Activated CD4-positive, alpha-beta T cell treated with anti-CD3 and anti-CD28 coated beads, Interleukin-2, amount 50 U/mL, for 4 hours (primary cell): ENCODE measurements at regions not wholly inside any gene's neighbourhood (a gene's known extent, or its start where the extent isn't known, plus 50 kb on each side); places are given as distances from the start of the nearest gene placed in this dataset.

Source experiments
- DNase-seq, 2 experiments: peaks; one replicate each; pipeline ENCODE4 v3.0.0-alpha.2; 2020

DNA sequence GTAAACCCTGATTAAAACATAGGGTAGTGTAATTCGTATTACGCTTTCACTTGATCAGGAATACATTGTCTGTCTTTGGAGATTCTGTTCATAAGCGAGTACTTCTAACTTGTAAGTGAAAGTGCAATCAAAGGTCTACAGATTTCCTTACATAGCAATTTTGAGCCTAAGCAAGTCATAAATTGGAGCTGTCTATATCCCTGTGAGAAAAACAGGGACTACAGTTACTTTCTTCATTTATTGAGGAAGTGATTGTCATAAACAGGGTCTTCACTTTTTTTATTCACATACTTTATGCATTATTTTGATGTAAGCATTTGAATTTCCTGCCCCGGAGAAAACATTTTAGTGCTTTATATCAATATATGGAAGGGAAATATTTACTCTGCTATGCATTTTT, 670.4 kb downstream of the CBLN2 start:
- no peak for DNase-seq

DNA sequence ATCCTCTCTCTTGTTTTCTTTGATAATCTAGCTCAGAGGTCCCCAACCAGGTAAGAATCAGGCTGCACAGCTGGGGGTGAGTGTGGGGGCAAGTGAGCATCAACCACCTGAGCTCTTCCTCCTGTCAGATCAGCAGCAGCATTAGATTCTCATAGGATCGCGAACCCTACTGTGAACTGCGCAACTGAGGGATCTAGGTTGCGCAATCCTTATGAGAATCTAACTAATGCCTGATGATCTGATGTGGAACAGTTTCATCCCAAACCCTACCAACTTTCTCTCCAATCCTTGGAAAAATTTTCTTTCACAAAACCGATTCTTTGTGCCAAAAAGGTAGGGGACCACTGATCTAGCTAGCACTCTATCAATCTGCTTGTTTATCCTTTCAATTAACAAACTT, 678.3 kb downstream of the CBLN2 start:
- DNase-seq: no peak

DNA sequence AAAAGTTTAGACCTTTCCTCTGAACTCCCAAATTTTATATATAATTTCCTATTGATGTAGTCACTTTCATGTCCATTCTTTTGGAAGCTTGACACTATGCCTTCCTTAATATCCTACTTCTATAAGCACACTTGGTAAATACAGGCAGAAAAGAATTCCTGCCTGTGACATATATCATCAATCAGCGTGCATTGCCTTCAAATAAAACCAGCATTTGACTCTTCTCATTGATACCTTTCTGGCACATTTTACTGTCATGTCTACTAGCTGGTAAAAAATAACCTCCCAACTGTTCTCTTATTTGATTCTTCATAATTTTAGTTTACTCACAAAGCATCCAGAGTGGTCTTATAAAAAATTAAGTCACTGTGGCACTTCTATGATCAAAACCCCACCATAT, 693.5 kb downstream of the CBLN2 start:
- no peak for DNase-seq

DNA sequence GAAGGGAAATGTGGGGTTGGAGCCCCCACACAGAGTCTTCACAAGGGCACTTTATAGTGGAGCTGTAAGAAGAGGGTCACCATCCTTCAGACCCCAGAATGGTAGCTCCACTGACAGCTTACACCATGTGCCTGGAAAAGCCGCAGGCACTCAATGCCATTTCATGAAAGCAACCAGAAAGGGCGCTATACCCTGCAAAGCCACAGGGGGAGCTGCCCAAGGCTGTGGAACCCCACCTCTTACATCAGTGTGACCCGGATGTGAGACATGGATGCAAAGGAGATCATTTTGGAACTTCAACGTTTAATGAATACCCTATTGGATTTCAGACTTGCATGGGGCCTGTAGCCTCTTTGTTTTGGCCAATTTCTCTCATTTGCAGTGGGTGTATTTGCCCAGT, 694.7 kb downstream of the CBLN2 start:
- no peak for DNase-seq

DNA sequence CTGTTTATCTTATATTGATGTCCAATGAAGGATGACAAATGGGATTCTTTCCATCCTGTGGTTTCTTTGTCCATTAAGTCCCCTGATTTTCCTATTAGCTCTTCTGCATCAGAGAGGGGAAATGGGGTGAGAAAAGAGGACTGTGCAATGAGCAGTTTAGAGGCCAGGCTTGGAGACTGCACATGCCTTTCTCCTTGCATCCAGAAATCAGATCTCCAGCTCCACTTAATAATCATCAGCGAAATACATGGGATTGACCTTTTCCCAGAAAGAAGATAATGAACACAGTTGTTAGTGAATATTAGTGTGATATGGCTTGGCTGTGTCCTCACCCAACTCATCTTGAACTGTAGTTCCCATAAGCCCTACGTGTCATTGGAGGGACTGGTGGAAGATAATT, 697.4 kb downstream of the CBLN2 start:
- no peak for DNase-seq

DNA sequence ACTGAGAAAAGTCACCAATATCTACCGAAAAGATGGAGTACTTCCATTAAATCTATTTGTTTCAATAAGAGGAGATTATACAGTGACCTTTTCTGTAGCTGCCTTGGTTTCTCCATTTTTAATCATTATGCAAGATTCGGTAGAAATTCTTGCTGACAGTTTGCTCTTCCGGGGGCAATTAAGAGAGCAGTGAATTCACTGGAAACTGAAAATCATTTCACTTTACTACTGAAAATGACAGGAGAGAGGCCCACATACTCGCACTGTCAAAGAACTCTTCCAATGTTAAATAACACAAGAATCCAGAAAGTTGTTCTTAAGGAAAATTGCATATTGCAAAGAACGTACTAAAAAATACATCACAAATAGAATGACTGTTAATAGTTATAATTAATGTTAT, 699.3 kb downstream of the CBLN2 start:
- no peak for DNase-seq

DNA sequence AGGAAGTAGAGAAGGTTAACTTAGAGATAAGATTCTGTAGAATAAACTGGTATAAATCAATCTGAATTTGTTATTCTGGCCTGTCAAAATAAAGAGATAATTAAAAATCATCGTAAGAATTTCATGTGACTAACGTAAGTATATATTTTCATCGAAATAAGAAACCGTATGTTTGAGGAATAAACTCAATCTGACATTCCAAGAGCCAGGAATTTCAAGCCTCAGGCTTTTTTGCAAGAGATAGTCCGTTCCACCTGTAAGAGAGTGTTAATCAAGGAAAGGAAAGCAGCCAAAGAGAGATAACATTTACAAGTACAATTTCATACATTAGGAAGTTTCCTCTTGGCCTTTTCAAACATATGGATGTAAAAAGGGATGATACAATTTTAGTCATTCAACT, 701.5 kb downstream of the CBLN2 start:
- no peak for DNase-seq

DNA sequence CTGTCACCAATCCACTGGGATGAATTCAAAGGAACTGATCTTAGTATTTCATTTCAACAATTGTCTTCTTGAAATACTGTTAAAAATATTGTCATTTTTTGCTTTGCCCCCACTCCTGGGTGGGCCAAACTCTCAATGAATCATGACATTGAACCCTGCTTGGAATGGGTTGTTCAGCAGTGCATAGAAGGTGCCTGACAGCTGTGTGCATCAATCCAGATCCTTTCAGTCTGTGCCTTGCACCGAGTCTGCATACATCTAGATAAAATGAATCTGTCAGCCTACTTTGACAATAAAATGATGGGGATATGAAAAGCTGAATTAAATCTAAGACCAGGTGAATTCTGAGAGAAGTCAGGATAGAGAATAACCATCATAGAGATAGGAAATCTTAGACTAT, 706.6 kb downstream of the CBLN2 start:
- DNase-seq: no peak

DNA sequence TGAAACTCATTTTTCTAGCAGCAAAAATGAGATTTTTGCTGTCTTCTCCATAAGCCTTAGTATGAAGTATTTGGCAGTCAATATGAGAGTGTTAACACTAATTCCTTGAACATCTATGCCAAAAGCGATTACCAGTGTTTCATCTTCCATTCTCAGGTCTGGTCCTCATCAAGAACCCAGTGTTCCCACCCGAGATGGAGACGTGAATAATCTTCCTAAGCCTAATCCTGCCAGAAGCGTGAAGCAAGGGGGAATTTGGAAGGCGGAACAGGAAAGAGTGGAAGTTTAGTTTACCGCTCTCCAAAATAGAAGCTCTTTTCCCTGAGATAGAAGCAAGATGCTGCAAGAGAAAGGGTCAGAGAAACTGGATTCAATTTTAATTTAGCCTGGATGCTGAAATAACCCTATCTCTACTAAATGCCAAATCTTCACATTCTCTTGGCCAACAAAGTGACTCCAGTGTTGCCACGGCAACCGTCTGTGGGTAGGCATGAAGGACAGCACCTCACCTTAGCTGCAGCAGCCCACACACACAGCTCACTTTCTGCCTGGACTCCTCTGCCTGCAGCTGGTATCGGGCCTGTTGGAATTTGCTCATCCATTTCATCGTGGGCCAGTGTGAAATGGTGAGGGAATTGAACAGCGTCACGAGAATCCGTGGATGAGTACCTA, 711.1 kb downstream of the CBLN2 start:
- no peak for DNase-seq

DNA sequence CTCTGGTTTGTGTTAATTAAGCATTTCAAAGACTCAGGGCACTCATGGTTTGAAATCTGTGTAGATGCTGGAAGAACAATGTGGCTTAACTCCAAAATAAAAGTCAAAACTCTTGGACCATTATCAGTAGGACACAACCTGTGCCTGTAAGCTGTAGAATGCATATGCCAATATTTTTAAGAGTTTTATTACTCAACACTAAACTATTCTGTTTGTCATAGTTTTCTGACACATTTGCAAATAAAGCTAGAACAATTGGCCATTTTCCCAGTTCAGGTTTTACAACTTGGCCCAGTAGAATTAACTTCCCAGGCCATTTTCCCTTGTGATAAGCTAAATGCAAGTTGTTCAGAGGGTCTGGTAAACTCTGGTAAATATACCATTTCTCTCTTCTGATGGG, 713.1 kb downstream of the CBLN2 start:
- DNase-seq: no peak

DNA sequence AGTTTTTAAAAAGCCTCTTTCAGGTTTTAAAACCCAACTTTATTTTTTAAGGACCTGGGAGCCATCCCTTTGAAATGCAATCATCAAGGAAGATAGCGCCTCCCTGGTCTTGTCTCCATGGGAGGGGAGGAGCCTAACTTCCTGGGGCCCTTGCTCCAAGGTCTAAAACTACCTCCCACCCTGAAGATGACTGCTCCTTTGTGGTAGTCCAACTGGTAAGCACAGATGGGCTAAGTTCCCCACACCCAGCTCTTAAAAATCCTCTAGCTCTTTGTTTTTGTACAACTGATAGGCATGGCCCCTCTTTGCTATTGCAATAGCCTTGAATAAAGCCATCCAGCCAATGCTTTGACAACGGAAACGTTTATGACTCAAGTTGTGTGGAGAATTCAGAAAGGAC, 716.8 kb downstream of the CBLN2 start:
- DNase-seq: no peak

DNA sequence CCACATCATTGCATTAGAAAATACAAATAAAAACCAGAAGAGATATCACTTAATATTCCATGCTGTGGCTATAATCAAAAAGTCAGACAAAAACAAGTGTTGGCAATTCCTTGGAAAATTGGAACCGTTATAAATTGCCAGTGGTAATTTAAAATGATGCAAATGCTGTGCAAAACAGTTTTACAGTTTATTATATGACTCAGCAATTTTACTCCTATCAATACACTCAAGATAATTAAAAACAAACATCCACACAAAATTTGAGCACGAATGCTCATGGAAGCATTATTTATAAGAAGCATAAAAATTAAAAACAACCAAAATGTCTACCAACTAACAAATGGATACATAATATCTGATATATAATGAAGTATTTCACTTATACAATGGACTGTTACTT, 728.8 kb downstream of the CBLN2 start:
- DNase-seq: no peak

DNA sequence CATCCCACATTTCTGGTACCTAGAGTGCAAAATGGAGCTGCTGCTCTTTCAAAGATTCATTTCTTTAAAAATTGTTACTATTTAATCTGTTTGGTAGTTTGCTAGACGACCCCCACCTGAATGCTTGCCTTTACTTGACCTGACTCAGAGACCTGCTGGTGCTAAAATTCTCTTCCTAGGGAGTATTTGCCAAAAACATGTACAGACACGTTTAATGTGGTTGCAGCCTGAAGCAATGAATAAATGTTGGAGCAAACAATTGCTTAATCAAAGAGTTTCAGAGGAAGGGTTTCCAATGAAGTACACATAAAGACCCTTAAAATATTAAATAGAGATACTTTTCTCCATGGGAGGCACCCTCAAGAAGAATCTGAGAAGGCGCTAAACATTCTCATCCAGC, 734.4 kb downstream of the CBLN2 start:
- DNase-seq: no peak

DNA sequence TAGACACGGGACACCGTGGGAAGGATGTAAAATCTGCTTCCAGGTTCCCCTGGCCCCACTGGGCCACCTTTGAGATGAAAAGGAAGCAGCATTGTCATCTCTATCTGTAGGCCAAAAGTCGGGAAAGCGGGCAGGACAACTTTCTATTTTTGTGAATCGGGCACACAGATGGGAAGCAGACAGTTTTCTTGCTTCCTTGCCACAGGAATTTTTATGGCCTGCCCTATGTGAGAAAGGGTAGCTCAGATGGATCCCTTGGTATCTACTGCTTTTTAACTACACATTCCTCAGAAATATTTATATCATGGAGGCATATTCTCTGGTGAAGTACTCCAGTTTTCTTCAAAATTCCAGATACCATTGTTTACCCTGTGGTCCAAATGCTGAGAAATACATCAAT, 735.5 kb downstream of the CBLN2 start:
- DNase-seq: no peak

DNA sequence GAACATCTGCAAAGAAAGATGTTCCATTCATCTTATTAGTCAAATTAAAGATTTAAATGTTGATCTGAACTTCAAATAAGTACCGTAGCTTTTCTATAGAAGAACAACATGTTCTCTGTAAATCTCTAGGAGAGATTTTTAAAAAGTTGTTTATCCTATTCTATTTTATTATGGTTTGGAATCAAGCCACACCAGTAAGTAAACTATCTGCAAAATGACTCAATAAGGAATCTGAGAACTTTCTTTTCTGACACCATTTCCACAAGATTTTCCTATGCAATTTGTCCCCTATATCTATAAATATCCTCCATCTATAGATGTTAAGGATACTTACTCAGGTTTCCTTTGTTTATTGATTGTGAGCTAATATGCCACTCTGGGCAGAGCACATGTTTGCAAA, 736.6 kb downstream of the CBLN2 start:
- no peak for DNase-seq

DNA sequence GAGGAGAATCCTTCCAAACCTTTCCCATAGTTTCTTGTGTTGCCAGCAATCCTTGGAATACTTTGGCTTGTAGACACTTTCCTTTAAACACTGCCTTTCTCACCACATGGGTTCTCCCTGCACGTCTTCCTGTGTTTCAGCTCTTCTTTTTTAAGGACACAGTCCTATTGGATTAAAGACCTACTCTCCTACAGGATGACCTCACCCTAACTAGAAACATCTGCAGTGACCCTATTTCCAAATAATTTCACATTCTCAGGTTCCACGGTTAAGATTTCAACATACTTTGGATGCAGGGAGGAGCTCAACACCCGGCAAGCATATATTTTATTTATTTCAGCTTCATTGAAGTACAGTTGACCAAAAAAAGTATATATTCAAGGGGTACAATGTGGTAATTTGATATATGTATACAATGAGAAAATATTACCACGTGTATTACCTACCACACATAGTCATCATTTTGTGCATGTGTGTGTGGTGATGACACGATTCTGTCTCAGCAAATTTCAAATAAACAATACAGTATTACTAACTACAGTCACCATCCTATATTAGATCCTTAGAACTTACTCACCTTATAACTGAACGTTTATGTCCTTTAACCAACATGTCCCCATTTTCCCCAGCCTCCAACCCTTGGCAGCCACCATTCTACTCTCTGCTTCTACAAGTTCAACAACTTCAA, 745.0 kb downstream of the CBLN2 start:
- no peak for DNase-seq

DNA sequence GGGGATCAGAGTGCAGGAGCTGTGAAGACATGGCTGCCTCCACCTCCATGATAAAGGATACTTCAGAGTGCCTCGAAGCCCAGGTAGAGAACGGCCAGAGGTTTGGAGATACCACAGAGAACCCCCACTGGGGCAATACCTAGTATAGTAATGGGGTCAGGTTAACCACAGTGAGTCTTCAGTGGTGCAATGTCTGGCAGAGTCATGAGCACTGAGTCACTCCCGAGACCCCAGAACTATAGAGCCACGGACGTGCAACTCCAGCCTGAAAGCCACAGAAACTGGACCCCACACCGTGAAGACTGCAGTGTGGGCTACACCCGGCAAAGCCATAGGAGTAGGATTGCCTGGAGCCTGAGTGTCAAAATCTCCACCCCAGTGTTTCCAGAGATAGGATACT, 746.6 kb downstream of the CBLN2 start:
- no peak for DNase-seq

DNA sequence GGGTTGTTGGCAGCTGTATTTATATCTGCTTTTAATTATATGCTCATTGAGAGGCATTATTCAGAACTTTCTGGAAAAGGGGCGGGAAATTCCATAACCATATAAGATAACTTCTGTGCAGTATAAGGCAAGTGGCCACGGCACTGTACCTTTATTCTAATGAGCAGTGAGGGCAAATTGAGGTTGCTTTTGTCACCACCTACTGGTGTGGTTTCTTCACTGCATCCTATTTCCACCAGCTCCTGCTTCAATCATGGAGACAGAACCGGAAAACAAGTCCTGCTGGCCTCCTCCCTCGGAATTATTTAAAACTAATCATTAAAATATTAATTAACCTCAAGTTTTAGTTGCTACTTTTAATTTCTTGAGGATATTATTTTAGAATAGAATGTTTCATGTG, 759.4 kb downstream of the CBLN2 start:
- DNase-seq: no peak

DNA sequence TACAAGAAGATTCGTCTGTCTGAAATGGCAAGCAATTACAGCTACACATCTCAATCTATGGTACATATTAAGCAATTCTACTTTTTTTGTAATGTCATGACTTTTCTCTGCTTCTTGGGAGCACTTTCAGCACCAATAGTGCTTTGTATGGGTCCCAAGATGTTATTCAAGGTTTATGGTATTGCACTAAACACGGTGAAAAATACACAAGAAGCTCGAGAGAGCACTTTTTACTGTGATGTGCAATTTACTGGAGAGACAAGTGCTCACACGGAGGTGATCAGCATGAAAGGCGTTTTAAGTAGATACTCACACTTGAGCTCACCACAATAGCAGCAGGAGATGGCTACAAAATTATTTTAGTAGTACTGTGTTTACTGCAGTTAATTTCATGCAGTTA, 783.6 kb downstream of the CBLN2 start:
- DNase-seq: no peak

DNA sequence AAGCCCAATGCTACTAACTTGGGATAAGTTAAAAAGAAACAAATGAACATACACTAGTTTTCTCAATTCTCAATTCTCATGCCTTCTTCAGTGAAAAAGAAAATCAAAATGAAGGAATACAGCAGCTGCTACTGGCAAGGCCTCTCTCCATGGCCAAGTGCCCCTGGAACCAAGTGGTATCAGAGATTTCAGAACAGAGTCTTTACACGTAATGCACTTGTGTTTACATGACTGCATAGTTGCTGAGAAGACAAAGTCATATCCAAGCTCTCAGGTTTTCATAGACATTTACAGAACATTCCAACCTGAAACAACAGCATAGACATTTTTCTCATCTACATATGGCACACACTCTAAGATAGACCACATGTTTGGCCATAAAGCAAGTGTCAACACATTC, 789.9 kb downstream of the CBLN2 start:
- DNase-seq: no peak

DNA sequence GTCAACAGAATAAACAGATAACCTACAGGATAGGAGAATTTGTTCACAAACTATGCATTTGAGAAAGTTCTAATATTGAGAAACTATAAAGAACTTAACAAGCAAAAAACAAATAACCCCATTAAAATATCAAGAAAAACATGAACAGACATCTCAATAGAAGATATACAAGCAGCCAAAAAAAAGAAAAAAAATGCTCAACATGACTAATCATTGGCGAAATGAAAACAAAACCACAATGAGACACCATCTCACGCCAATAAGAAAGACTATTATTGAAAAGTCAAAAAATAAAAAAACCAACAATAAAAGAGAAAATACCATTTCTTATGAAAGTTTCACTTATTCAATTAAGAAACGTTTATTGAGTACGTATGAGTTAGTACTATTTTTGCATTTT, 800.5 kb downstream of the CBLN2 start:
- DNase-seq: no peak

DNA sequence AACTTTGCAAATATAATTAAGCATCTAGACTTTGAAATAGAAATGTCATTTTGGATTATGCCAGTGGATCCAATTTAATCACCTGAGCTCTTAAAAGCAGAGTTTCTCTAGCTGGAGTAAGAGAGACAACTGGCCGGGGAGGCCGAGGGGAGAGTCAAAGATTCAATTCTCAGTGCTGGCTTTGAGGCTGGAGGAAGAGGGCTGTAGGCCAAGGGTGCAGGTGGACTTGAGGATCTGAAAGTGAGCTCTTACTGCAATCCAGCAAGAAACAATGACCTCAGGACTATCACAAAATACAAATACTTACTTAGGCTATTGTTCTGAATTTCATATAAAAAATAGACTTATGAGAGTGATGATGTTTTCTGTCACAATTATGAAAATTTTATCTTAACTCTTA, 814.5 kb downstream of the CBLN2 start:
- no peak for DNase-seq

DNA sequence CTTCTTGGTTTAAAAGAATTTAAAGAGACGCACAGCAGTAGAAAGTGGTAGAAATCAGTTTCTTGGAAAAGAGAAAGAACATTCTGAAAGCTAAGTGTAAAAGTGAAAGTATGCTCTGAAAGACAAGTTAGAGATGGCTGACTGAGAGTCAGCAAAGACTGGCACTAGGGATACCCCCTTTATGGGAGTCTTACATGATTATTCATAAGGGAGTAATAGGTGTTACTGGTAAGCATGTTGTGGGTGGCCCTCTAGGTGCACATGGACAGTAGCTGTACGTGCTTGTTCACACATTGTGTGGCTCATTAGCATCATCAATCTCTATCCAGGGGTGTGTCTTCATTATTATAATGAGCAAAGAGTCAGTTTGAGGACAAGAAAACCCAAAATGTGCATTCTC, 816.2 kb downstream of the CBLN2 start:
- DNase-seq: no peak

DNA sequence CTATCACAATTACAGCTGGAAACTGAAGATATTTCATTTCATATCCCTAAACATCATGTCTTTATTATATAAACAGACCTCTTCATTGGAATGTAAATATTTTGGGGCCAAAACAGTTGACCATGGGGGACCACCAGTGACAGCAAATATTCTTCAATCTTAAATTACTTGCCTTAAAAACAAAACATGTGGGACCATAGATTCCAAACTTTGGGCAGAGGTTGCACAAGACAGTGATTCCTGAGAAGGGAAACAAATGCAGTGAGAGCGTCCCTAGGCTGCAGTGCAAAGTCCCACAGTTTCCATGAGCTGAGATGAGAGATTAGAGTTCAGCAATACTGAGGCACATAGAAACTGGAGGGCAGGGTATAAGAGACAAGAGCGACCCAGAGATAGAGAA, 818.9 kb downstream of the CBLN2 start:
- DNase-seq: no peak

DNA sequence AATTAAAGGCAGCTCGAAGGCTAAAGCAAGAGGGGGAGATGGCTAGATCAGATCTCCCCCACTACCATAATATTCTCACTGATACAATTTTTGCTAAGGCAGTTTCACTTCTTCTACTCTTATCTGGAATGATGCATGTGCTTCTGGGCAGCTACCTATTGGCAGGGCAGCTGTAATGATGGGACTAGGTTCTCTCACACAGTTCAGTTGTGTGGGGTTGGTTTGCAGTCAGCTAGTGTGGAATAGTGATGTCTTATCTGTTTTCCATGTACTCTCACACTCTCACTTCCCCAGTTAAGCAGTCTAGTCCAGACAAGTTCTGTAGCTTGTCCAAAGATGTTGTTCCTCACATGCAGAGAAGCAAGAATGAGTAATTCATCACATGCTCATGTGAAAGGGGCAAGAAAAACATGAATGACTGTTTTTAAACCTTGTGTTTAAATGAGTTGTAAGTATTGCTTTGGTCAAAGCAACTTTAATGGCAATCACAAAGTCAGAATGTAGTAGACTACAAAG, 836.1 kb downstream of the CBLN2 start:
- no peak for DNase-seq
